HG03442 (cell line): ENCODE measurements at regions not wholly inside any gene's neighbourhood (a gene's known extent, or its start where the extent isn't known, plus 50 kb on each side); places are given as distances from the start of the nearest gene placed in this dataset.

Source experiments
- ATAC-seq: cut with Tn5 transposase; IDR thresholded peaks from one replicate; pipeline ENCODE4 v1.9.1; 2021; ENCODE audit warnings: mild to moderate bottlenecking, moderate library complexity; ENCODE audit not compliant: unreplicated experiment

GRCh38 chr3:13158408-13158807, 85.2 kb upstream of the IQSEC1 start:
- no peak for ATAC-seq

DNA sequence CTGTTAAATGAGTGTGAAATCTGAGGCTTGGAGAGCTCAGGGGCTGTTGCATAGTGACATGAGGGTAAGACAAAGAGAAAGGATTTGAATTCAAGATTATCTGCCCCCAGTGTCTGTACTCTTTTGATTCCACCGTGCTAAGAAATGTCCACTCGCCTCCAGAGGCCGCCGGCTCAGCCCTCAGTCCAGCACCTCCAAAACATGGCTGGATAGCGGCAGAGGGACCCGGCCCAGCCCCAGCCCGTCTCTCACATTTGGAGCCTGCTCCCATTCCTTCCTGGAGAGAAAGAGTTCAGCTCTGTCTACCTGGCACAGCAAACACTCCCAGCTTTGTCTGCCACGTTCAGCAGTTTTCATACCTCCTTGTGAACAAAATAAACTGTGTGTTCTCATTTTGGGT, 84.8 kb upstream of the IQSEC1 start:
- no peak for ATAC-seq

DNA sequence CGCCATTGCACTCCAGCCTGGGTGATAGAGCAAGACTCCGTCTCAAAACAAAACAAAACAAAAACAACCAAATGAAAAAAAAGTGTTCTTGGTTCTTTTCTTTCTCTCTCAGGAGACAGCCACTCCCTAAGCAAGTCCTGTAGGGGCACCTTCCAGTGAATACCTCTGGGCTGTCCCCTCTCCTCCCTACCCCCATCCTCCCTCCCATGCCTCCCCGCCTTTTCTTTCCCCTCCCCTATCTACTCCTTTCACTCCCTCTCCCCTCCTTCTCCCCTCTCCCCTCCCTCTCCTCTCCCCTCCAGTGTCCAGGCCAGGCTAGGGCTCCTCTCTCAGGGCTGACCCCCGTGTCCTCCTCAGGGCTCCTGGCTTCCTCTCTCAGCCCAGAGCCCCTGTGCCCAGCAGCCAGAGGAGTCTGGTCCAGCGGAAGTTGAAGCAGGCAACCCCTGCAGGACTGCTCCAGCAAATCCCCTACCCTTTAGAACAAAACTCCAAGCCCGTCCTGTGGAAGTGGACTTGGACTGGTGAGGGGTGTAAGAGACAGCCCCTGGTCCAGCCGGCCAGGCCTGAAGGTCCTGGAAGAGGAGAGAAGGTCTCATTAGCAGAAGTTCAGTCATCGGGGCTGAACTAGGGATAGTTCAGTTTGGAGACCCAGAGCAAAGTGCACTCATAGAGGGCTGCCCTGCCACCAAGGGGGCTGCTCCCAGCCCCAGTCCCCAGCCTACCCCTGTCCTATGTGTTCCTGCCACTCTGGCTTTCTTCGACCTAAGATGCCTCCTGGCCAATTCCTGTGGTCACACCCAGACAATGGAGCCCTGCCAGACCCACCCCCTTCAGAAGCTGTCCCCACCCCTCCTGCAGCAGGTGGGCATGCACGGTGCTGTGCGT, 79.8 kb upstream of the IQSEC1 start:
- ATAC-seq, result no peak

DNA sequence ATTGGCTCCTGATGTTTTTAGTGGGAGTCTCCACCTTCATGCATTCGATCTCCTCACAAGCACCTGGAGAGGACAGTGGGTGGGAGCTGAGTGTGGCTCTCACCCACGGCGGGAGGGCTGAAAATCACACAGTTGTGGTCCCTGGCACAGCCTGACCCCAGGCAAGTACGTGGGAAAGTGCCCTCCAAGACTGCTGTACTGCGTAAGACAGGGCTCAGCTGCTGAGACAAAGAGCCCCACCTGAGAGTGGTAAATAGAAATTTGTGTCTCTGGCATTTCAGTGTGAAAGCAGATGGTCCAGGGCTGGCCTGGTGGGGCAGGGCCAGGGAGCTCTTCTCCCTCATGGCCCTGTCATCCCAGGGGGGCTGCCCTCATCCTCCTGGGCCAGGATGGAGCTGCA, 77.4 kb upstream of the IQSEC1 start:
- no peak for ATAC-seq

- ATAC-seq, result no peak
These were observed 76.3 kb upstream of the IQSEC1 start for GRCh38 chr3:13149330-13150108.

GRCh38 chr3:13148561-13149329, 75.5 kb upstream of the IQSEC1 start:
- ATAC-seq, result no peak

DNA sequence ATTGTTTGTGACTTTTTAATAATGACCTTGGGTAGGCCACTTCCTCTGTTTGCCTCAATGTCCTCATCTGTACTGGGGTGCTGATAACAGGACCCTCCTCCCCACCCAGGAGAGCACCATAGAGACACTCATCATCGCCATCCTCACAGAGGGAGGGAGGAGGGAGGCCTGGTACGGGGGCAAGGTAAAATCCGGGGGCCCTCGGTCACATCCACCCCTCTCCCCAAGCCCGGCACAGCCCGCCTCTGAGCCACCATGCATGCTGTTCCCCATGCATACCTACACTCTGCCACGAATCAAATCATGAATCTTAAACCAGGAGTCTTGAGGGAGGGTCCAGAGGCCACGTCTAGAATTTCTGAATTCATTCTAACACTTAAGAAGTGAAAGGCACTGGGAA, 74.9 kb upstream of the IQSEC1 start:
- ATAC-seq, result no peak

- ATAC-seq, result no peak
These were observed 74.1 kb upstream of the IQSEC1 start for GRCh38 chr3:13147344-13147743.

DNA sequence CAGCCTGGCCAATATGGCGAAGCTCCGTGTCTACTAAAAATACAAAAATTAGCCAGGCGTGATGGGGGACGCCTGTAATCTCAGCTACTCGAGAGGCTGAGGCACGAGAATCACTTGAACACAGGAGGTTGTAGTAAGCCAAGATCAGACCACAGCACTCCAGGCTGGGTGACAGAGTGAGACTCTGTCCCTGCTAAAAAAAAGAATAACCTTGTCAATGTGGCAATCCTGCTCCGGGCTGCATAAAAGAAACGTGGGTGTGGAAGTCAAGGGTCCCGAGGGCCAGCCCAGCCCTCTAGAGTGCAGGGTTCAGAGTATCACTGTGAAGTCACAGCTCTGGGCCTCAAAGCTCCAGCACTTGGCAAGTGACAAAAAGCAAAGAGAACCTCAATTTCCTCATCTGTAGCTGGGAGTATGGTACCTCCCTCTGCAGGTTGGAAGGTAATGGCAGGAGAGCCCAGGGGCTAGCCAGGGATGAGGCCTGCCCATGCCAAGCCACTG, 73.5 kb upstream of the IQSEC1 start:
- no peak for ATAC-seq

- ATAC-seq, result no peak
These were observed 72.8 kb upstream of the IQSEC1 start for GRCh38 chr3:13145826-13146642.

- no peak for ATAC-seq
These were observed 72.0 kb upstream of the IQSEC1 start for GRCh38 chr3:13145131-13145825.

- no peak for ATAC-seq
These were observed 71.2 kb upstream of the IQSEC1 start for GRCh38 chr3:13144163-13145023.

- no peak for ATAC-seq
These were observed 70.3 kb upstream of the IQSEC1 start for GRCh38 chr3:13143381-13144004.

DNA sequence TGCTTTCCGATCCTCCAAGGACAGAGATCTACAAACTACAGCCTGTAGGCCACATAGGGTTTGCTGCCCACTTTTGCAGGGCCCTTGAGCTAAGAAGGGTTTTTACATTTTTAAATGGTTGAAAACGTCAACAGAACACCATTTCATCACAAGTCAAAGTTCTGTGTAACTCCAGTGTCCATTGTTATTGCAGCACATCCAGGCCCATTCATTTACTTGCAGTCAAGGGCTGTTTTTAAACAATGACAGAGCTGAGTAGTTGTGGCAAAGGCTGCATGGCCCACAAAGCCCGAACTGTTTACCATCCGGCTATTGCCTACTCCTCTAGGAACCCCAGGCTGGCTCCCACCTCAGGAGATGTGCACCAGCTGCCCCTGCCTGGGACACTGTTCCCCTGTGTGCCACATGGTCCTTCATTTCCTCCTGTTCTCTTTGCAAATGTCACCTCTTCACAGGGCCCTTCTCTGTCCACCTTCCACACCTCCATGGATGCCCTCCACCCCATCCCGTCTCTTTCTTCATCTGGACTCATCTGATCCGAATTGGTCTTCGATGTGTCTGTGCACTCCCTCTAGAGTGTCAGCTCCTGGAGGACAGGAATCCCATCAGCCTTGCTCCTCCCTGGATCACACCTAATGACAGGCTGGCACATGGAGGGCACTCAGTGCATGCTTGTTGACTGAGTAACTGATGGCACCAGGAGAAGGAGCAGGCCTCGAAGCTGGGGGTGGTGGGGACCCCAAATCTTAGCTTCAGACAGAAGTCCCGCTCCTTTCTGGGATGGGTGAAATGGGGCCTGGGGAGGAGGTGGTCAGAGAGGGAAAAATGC, 69.5 kb upstream of the IQSEC1 start:
- no peak for ATAC-seq

DNA sequence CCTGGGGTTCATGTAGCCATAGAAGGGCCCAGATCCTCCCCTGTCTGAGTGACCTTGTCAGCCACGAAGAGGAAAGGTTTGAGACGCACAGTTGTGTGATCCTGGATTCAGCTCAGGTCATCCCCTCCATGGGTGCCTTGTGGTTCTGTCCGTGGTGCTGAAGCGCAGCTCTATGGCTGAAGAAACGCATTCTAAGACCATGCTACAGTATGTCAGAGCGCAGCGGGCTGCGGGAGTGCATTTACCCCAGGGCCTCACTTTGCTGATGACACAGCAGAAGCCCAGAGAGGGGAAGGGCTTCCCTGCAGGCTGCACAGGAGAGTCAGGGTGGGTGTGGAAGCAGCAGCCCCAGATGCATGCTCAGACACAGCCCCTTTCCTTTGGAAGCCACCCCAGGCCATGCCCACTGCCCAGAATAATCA, 68.8 kb upstream of the IQSEC1 start:
- no peak for ATAC-seq

- ATAC-seq, result no peak
These were observed 68.0 kb upstream of the IQSEC1 start for GRCh38 chr3:13141183-13141582.

GRCh38 chr3:13140596-13140995, 67.4 kb upstream of the IQSEC1 start:
- ATAC-seq, result no peak
